GM18507 (cell line): ENCODE measurements at regions not wholly inside any gene's neighbourhood (a gene's known extent, or its start where the extent isn't known, plus 50 kb on each side); places are given as distances from the start of the nearest gene placed in this dataset.

Experiments used
- DNase-seq: peaks from one replicate; pipeline ENCODE4 v3.0.0; 2011; ENCODE audit warnings: low read depth; ENCODE audit not compliant: insufficient read length; ENCODE audit errors: extremely low spot score
- FAIRE-seq: peaks from 2 replicates; lab custom pipeline; 2011; peaks lifted over from hg19 to GRCh38; lab: Jason Lieb, UNC

DNA sequence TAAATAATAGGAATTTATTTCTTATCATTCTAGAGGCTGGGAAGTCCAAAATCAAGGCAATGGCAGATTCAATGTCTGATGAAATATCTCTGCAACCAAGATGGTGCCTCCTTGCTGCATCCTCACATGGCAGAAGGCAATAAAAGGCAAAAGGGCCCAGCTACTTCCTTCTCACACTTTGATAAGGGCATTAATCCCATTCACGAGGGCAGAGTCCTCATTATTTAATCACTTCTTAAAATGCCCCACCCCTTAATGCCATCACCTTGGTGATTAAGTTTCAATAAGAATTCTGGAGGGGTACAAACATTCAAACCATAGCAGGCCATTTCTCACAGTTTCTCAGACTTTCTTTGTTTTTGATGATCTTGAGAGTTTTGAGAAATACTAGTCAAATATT is 145.8 kb upstream of the TSHZ2 start:
- FAIRE-seq (no peak), DNase-seq (no peak)

GRCh38 chr20:52824494-52825216 is 147.5 kb upstream of the TSHZ2 start:
- FAIRE-seq (no peak), DNase-seq (no peak)

GRCh38 chr20:52823303-52823702 is 148.9 kb upstream of the TSHZ2 start:
- no peak for FAIRE-seq

DNA sequence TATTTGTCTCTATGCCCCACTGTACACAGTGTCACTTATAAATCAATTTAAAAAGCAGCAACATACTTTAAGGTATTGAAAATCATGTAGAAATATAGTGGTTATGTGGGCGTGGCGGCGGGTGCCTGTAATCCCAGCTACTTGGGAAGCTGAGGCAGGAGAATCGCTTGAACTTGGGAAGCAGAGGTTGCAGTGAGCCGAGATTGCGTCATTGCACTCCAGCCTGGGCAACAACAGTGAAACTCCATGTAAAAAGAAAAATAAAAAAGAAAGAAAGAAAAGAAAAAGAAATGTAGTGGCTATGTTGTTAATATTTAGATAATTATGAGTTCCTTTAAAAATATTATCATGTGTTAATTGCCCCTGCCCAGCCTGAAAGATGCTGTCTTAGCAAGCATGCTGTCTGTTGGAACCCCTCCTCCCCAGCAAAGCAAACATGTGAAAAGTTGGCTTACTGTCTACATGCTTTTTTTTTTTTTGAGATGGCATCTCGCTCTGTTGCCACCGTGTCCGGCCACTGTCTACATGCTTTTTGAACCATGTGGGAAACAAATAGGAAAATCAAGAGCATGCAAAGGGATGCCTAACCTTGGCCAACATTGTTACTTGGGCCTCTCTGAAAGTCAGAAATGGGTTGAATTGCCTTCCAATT is 151.4 kb upstream of the TSHZ2 start:
- DNase-seq, result no peak
- FAIRE-seq, result no peak

More at GRCh38 chr20:52823303-52823702, 148.9 kb upstream of the TSHZ2 start:
- DNase-seq, result no peak

DNA sequence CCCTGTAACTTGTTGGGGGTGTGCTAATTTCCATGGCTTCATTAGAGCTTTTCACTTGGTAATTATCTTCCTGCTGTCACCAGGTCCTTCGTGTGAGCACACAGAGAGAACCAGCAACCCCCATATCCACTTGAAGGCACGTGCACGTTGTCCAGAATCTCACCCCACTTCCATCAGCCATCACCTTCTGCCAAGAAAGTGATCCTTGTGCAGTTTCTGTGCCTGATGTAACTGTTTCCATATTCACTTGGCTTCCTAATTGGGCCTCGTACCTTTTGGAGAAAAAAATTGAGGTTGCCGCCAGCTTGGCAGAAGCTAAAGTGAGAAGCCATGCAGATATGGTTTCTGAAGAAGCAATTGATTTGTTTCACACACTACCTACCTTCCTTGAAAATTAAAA is 153.7 kb upstream of the TSHZ2 start:
- DNase-seq (no peak), FAIRE-seq (no peak)

GRCh38 chr20:52817981-52818380 is 154.2 kb upstream of the TSHZ2 start:
- FAIRE-seq (no peak), DNase-seq (no peak)

- DNase-seq (no peak), FAIRE-seq (no peak)
Measured at GRCh38 chr20:52817511-52817910, 154.6 kb upstream of the TSHZ2 start.

DNA sequence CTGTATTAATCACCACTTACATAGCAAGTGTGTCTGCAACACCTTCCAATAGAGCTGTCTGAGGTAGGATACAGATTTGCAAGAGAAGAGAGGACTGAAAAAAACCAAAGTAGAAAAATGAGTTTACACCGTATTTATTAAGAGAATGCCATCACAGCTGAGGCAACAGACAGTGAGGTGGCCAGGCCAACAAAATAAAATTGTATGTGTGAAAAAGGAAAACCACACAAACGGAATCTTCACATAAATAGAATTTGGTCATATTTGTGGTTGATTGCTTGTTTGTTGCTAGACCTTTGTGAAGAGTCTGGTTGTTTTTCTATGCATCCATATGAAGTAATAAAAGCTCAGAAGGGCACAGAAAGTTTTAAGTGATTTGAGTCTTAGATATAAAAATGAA is 157.8 kb upstream of the TSHZ2 start:
- FAIRE-seq, result no peak
- DNase-seq, result no peak

DNA sequence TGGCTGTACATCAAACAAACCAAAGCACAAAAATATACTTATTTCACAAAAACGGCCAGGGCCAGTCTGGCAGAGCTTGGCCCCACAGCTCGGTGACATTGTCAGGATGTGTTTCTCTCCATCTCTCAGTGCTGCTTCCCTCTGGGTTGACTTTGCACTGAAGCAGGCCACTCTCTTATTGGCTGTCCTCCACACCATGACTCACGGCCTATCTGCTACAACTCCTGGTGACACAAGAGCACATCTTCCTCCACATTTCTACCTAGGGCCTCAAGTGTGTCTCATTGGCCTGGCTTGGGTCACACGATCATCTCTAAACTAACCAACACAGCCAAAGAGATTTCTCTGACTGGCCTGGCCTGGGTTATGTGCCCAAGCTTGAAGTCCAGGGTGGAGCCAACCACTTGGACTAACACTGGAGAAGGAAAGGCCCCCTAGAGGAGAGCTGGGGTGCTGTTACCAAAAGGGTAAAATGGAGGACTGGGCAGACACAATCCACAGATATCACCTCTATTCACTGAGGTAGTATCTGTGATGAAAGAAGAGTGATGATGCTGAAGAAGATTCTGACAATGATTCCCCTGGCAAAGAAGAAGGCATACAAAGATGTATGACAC is 159.8 kb upstream of the TSHZ2 start:
- FAIRE-seq (no peak), DNase-seq (no peak)

DNA sequence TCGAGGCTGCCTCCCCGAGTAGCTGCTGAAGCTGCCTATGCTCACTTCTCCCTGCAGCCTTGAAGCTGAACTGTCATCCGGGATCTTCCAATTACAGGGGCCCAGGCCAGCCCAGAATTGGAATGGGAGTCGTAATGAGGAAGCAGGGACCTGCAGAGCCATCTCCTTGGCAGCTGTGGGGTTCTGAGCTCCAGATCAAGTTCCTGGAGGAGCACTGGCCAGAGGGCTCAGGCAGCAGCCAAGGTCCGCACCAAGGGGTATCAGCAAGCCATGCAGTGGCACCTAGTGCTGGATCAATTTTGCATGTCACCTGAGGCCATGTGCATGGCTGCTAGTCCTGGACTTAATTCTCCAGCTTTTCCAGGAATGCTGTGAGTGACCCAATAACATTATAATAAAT is 163.2 kb upstream of the TSHZ2 start:
- FAIRE-seq (no peak), DNase-seq (no peak)

GRCh38 chr20:52806918-52807317 is 165.2 kb upstream of the TSHZ2 start:
- DNase-seq (no peak), FAIRE-seq (no peak)

GRCh38 chr20:52805843-52806242 is 166.3 kb upstream of the TSHZ2 start:
- FAIRE-seq, result no peak
- DNase-seq, result no peak

DNA sequence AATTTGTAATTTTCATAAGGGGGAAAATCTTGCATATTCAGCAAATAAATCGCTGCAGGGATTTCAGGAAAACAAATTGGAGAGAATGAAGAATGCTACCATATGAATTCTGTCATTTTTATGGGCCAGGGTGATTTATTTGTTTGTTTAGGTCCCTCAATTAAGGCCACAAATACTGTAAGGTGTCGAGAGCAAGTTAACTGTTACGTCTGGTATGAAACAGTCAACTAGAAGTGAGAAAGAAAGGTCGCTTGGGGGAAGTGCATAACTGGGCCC is 166.9 kb upstream of the TSHZ2 start:
- DNase-seq, result no peak
- FAIRE-seq, result no peak

GRCh38 chr20:52804497-52805295 is 167.5 kb upstream of the TSHZ2 start:
- FAIRE-seq (no peak), DNase-seq (no peak)

DNA sequence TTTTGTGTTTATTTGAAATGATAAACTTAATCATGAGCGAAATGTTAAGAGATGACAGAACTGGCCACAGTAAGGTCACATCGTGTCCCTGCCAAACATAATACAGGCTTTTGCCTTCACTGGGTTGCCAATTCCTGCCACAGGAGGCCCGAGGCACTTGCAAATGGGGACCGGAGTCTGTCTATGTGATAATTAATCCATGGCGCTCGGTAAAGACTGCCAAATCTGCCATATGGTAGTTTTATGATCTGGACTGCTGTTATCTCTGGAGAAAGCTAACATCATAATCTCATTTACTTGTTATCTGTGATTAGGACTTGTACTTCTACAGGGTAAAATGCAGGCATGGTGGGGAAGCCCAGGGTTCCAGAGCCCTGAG is 170.5 kb upstream of the TSHZ2 start:
- no peak for DNase-seq
- no peak for FAIRE-seq

DNA sequence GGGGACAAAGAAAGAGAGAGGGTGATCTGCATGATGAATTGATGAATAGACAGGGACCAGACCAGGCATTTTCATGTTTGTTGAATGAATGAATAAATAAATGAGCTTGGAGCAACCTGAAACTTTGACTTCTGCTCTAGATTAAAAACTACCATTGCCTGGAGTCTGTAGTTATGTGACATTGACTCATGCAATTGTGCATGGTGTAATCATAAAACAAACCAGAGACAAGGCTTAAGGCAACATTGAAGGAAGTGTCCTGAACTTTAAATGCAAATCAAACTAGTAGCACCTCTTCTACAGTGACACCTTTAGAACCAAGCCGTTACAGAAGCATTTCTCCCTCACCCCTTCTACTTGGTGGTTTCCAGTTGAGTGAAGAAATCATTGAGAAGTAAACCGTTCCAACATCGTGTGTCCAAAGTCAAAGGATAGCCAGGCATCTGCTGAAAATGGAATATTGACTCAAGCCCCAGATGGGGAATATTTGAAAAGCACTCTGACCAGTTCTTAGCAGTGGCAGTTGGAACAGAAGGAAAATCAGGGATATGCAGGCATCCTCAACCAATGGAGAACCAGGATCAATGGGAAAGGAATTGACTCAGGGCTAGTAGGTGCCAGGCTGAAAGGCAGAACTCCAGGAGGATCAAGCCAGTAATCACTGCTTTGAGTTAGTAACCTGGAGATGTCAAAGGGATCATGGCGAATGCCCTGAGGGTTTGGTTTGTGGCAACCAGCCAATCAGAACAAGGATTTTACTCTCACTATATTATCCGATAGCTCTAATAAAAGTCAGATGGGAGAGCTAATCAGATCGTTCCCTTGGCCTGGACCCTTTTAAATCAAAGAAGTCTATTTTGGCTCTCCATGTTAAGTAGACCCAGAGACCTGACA is 171.2 kb upstream of the TSHZ2 start:
- DNase-seq (no peak), FAIRE-seq (no peak)

DNA sequence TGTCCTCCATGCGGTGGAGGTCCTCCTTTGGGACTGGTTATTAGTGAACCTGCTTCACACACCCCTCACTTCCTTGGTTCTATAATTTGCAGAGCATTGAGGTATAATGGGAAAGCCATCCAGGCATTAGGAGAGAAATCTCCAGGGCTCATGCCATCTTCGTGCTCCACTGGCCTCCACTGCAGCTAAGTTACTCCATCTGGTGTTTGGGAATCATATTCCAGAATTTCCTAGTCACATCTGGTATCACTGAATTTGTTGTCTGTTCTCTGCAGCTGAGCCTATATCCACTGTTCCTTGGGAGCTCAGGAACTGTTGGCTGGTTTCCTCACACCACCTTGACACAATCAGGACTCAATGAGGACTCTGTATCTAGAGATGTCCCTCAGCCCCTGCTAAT is 173.0 kb upstream of the TSHZ2 start:
- FAIRE-seq, result no peak
- DNase-seq, result no peak

DNA sequence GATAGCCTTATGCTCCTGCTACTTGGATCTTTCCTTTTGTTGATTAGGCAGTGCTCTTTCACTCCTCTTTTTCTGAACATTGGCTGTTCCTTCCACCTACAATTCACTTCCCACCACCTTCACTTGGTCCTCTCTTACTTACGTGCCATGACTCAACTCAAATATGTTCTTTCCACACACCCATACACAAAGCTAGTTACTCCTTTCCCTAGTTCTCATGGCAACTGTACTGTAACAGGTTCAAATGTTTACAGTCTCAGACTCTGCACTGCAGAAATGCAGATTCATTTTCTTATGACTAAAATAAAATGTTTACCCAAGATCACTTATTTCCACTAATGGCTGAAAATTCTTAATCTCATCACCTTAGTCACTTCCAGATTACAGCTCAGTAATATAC is 174.0 kb upstream of the TSHZ2 start:
- FAIRE-seq (no peak), DNase-seq (no peak)

- no peak for FAIRE-seq
Measured at GRCh38 chr20:52794853-52795252, 177.3 kb upstream of the TSHZ2 start.

More at GRCh38 chr20:52794853-52795252, 177.3 kb upstream of the TSHZ2 start:
- DNase-seq, result no peak
